Loucy (cell line): ENCODE measurements at regions not wholly inside any gene's neighbourhood (a gene's known extent, or its start where the extent isn't known, plus 50 kb on each side); places are given as distances from the start of the nearest gene placed in this dataset.

Source experiments
- H2AFZ ChIP-seq: fragments of 200-600 bp; sonication (generic); 2 replicates; pipeline ENCODE4 v1.6.0; 2016; ENCODE audit warnings: antibody characterized with exemption, mild to moderate bottlenecking, low read length, moderate library complexity
- H3F3A ChIP-seq: fragments of 200-600 bp; 2 replicates; pipeline ENCODE4 v1.6.0; 2016; ENCODE audit warnings: antibody characterized with exemption, low read depth, mild to moderate bottlenecking
- H3K27me3 ChIP-seq: fragments of 200-600 bp; sonication (generic); 2 replicates; pipeline ENCODE4 v1.6.1; 2014; ENCODE audit warnings: low read length, mild to moderate bottlenecking; ENCODE audit not compliant: insufficient read depth, poor library complexity, severe bottlenecking
- H3K36me3 ChIP-seq: fragments of 200-600 bp; sonication (generic); 2 replicates; pipeline ENCODE4 v1.6.1; 2016; ENCODE audit warnings: low read length; ENCODE audit not compliant: insufficient read depth
- H3K4me1 ChIP-seq: fragments of 200-600 bp; sonication (generic); 2 replicates; pipeline ENCODE4 v1.5.1; 2014; ENCODE audit warnings: low read length, mild to moderate bottlenecking; ENCODE audit not compliant: insufficient read depth, poor library complexity, severe bottlenecking
- H3K4me2 ChIP-seq: fragments of 200-600 bp; sonication (generic); 2 replicates; pipeline ENCODE4 v1.6.0; 2014; ENCODE audit warnings: antibody characterized with exemption, low read length, low read depth, mild to moderate bottlenecking; ENCODE audit not compliant: poor library complexity, severe bottlenecking
- H3K4me3 ChIP-seq: fragments of 200-600 bp; sonication (generic); 2 replicates; pipeline ENCODE4 v1.5.1; 2014; ENCODE audit warnings: low read length, mild to moderate bottlenecking, mixed read lengths; ENCODE audit not compliant: poor library complexity, severe bottlenecking
- H3K79me2 ChIP-seq: fragments of 200-600 bp; sonication (generic); 2 replicates; pipeline ENCODE4 v1.6.1; 2014; ENCODE audit warnings: low read length; ENCODE audit not compliant: insufficient read depth
- H3K9ac ChIP-seq: fragments of 200-600 bp; sonication (generic); 2 replicates; pipeline ENCODE4 v1.6.0; 2014; ENCODE audit warnings: mild to moderate bottlenecking, low read depth, low read length, moderate library complexity; ENCODE audit not compliant: poor library complexity, severe bottlenecking
- H3K9me2 ChIP-seq: fragments of 200-600 bp; sonication (generic); replicated peaks from 2 replicates; pipeline ENCODE4 v1.6.1; 2016; ENCODE audit warnings: low read depth, low read length, mixed read lengths
- H3K9me3 ChIP-seq: fragments of 200-600 bp; sonication (generic); 2 replicates; pipeline ENCODE4 v1.6.1; 2014; ENCODE audit warnings: mild to moderate bottlenecking, antibody characterized with exemption, low read length, low read depth; ENCODE audit not compliant: insufficient read depth
- H4K20me1 ChIP-seq: fragments of 200-600 bp; sonication (generic); 2 replicates; pipeline ENCODE4 v1.6.0; 2014; ENCODE audit warnings: antibody characterized with exemption, low read length, mild to moderate bottlenecking; ENCODE audit not compliant: insufficient read depth, poor library complexity, severe bottlenecking
- CTCF ChIP-seq: fragments of 200-600 bp; sonication (generic); conservative IDR thresholded peaks from 2 replicates; pipeline ENCODE4 v1.5.1; 2014; ENCODE audit warnings: mild to moderate bottlenecking, antibody characterized with exemption, low read length
- EZH2phosphoT487 ChIP-seq: fragments of 200-600 bp; IDR thresholded peaks from 2 replicates; pipeline ENCODE4 v1.6.1; 2018; ENCODE audit warnings: antibody characterized with exemption, mild to moderate bottlenecking, moderate library complexity, borderline replicate concordance

- Histone ChIP-seq H2AFZ (no peak overlapping the region), H3F3A (no peaks in the 10 kb centered on the region), H3K9me3 (no peaks in the 10 kb centered on the region), H3K4me3 (no peak overlapping the region), H3K79me2 (no peaks in the 10 kb centered on the region), H3K9me2 (no peaks in the 10 kb centered on the region), H3K27me3 (no peaks in the 10 kb centered on the region), H3K9ac (no peak overlapping the region), H3K36me3 (no peaks in the 10 kb centered on the region), H3K4me1 (peaks cover 7% of the 10 kb centered on the region), H4K20me1 (no peaks in the 10 kb centered on the region), H3K4me2 (no peak overlapping the region)
- peak; percentile 50 for TF ChIP-seq CTCF
- TF ChIP-seq EZH2phosphoT487, result no peak
Observed at GRCh38 chr3:150238995-150239619, 169.0 kb upstream of the TSC22D2 start.

- Histone ChIP-seq H4K20me1 (no peaks in the 10 kb centered on the region), H3K4me3 (no peak overlapping the region), H2AFZ (no peak overlapping the region), H3K79me2 (no peaks in the 10 kb centered on the region), H3K9me2 (no peaks in the 10 kb centered on the region), H3K27me3 (no peaks in the 10 kb centered on the region), H3K9me3 (no peaks in the 10 kb centered on the region), H3F3A (no peaks in the 10 kb centered on the region), H3K4me1 (peaks cover 7% of the 10 kb centered on the region), H3K4me2 (no peak overlapping the region), H3K9ac (no peak overlapping the region), H3K36me3 (no peaks in the 10 kb centered on the region)
- TF ChIP-seq EZH2phosphoT487 (no peak), CTCF (no peak)
Observed at GRCh38 chr3:150238048-150238802, 169.9 kb upstream of the TSC22D2 start.

GRCh38 chr3:150237490-150237889 is 170.6 kb upstream of the TSC22D2 start:
- no peak for TF ChIP-seq CTCF
- TF ChIP-seq EZH2phosphoT487, result no peak
- Histone ChIP-seq H3K4me2 (no peak overlapping the region), H3K9ac (no peak overlapping the region), H3K4me1 (peaks cover 7% of the 10 kb centered on the region), H3K27me3 (no peaks in the 10 kb centered on the region), H3K9me2 (no peaks in the 10 kb centered on the region), H3K9me3 (no peaks in the 10 kb centered on the region), H4K20me1 (no peaks in the 10 kb centered on the region), H3K36me3 (no peaks in the 10 kb centered on the region), H3K79me2 (no peaks in the 10 kb centered on the region), H2AFZ (no peak overlapping the region), H3K4me3 (no peak overlapping the region), H3F3A (no peaks in the 10 kb centered on the region)
